Panc1 (cell line): ENCODE measurements at regions not wholly inside any gene's neighbourhood (a gene's known extent, or its start where the extent isn't known, plus 50 kb on each side); places are given as distances from the start of the nearest gene placed in this dataset.

Source experiments
- ATAC-seq: fragments of 200-7000 bp; cut with Tn5 transposase; 2 replicates; pipeline ENCODE4 v1.9.1; 2020; ENCODE audit warnings: mild to moderate bottlenecking, moderate library complexity
- BruUV-seq: library from RNA; stranded (reverse); fragments of 400-500 nt; replicated peaks from 2 replicates; lab custom pipeline; 2021; lab: Mats Ljungman, UMichigan
- CTCF ChIA-PET: fragments of 300-600 bp; sonication (Branson Sonifier 250); formaldehyde crosslinking; loops from one replicate; lab custom pipeline; 2022; ENCODE audit warnings: antibody characterized with exemption; lab: Charles Lee
- POLR2A ChIA-PET: fragments of 300-600 bp; sonication (Branson Sonifier 250); formaldehyde crosslinking; loops from one replicate; lab custom pipeline; 2022; ENCODE audit warnings: antibody characterized with exemption; lab: Charles Lee
- DNase-seq: peaks from one replicate; pipeline ENCODE4 v3.0.0-alpha.2; 2010; ENCODE audit warnings: low read depth, low spot score
- H3K27ac ChIP-seq: 2 replicates; pipeline ENCODE4 v1.5.1; 2011; ENCODE audit warnings: mild to moderate bottlenecking, low read length, inconsistent platforms
- H3K27me3 ChIP-seq: fragments of 200-500 bp; sonication (Bioruptor generic); 2 replicates; pipeline ENCODE4 v1.6.0; 2014; ENCODE audit warnings: low read length, inconsistent platforms; ENCODE audit not compliant: control insufficient read depth, insufficient read depth
- H3K36me3 ChIP-seq: fragments of 200-500 bp; sonication (Bioruptor generic); 2 replicates; pipeline ENCODE4 v1.5.1; 2014; ENCODE audit warnings: inconsistent platforms, mild to moderate bottlenecking, low read length, moderate library complexity; ENCODE audit not compliant: control insufficient read depth, insufficient read depth
- H3K4me1 ChIP-seq: 2 replicates; pipeline ENCODE4 v1.5.1; 2011; ENCODE audit warnings: inconsistent platforms, mild to moderate bottlenecking, low read length, moderate library complexity; ENCODE audit not compliant: control insufficient read depth, insufficient read depth
- H3K4me3 ChIP-seq, 2 experiments: 2 replicates each; pipeline ENCODE4 v1.5.1; 2011 to 2012; ENCODE audit warnings: low read depth in 2 of 2, low read length in 2 of 2, mild to moderate bottlenecking in 2 of 2, inconsistent platforms in 1 of 2, moderate library complexity in 1 of 2
- H3K9me3 ChIP-seq: fragments of 200-500 bp; sonication (Bioruptor generic); 2 replicates; pipeline ENCODE4 v1.5.1; 2014; ENCODE audit warnings: low read depth, mild to moderate bottlenecking, inconsistent platforms, low read length, moderate library complexity; ENCODE audit not compliant: control insufficient read depth, insufficient read depth
- CTCF ChIP-seq: fragments of 450-650 bp; IDR thresholded peaks from 2 replicates; pipeline ENCODE4 v1.5.1; 2017; ENCODE audit warnings: mild to moderate bottlenecking
- POLR2AphosphoS5 ChIP-seq: IDR thresholded peaks from 2 replicates; pipeline ENCODE4 v1.6.1; 2012; ENCODE audit warnings: mild to moderate bottlenecking, low read depth, low read length, moderate library complexity
- REST ChIP-seq, 2 experiments: IDR thresholded peaks; 2 replicates each; pipeline ENCODE4 v1.6.1; 2011 to 2012; ENCODE audit warnings: low read depth in 2 of 2, control low read depth in 1 of 2, low read length in 1 of 2, mild to moderate bottlenecking in 1 of 2, moderate library complexity in 1 of 2; ENCODE audit not compliant: insufficient read depth in 1 of 2
- SIN3A ChIP-seq: IDR thresholded peaks from 2 replicates; pipeline ENCODE4 v1.6.1; 2012; ENCODE audit warnings: low read depth, mild to moderate bottlenecking, low read length, moderate library complexity, borderline replicate concordance; ENCODE audit not compliant: insufficient read depth
- TCF7L2 ChIP-seq: IDR thresholded peaks from 2 replicates; pipeline ENCODE4 v1.6.1; 2011; ENCODE audit warnings: mild to moderate bottlenecking, low read depth, low read length, inconsistent platforms
- in situ Hi-C: cut with HindIII; loops from 2 replicates; pipeline ENCODE4 v1.10.0; 2016; ENCODE audit warnings: low sequenced_read_pairs, low pct_unique_long_range_greater_than_20kb
- intact Hi-C: fragments of 100-400 bp; cut with micrococcal nuclease; formaldehyde crosslinking; loops from one replicate; pipeline ENCODE4 v1.10.0; 2022; ENCODE audit not compliant: unreplicated experiment

DNA sequence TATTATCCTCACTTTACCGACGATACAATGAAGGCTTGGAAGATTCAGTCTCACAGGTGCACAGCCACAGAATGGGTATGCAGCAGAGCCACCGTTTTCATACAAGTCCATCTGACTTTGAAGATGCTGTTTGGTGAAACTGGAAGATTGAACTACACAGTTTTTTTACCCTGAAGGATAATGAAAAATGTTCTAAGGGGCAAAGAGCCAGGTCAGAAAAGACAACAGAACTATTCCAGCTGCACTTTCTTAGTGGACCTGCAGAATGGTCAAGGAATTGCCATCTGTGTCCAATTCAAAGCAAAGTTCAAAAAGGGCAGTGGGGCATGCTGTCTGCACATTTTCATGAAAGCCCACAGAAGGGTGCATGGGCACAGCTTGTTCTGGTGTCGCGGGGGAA is 127.6 kb upstream of the PDZRN3 start:
- CTCF ChIA-PET: no interaction called here

GRCh38 chr3:73746623-73747022 is 121.9 kb upstream of the PDZRN3 start:
- TF ChIP-seq TCF7L2 (no peak), CTCF (no peak), REST (IDR thresholded peaks at IDR 0.05; ENCODE audit: insufficient read depth in 1 of 2, low read depth in 2 of 2, low read length in 1 of 2) (no peak)
- no peaks in the 10 kb centered on the region for H3K9me3 ChIP-seq
- no peak overlapping the region for H3K27ac ChIP-seq
- DNase-seq (no peak), ATAC-seq (no peak)
- ChIA-PET POLR2A (no interaction called here), CTCF (no interaction called here)
- H3K4me1 ChIP-seq: no peaks in the 10 kb centered on the region
- in situ Hi-C loops (no loop called here), intact Hi-C loops (no loop called here)
- H3K27me3 ChIP-seq: no peaks in the 10 kb centered on the region
- no peak overlapping the region for H3K4me3 ChIP-seq
- no peaks in the 10 kb centered on the region for H3K36me3 ChIP-seq
- BruUV-seq: no TSS peak

More for the DNA sequence above, 127.6 kb upstream of the PDZRN3 start:
- no TSS peak for BruUV-seq
- POLR2A ChIA-PET: no interaction called here
- DNase-seq: no peak
- Histone ChIP-seq H3K36me3 (no peaks in the 10 kb centered on the region), H3K4me1 (no peaks in the 10 kb centered on the region), H3K9me3 (no peaks in the 10 kb centered on the region), H3K27ac (no peak overlapping the region), H3K4me3 (no peak overlapping the region), H3K27me3 (no peaks in the 10 kb centered on the region)
- in situ Hi-C loops (no loop called here), intact Hi-C loops (no loop called here)
- no peak for ATAC-seq
- TF ChIP-seq SIN3A: no peak
- TF ChIP-seq POLR2AphosphoS5: no peak
- no peak for TF ChIP-seq CTCF
- no peak for TF ChIP-seq TCF7L2
- no peak for TF ChIP-seq REST (IDR thresholded peaks at IDR 0.05; ENCODE audit: insufficient read depth in 1 of 2, low read depth in 2 of 2, low read length in 1 of 2)
